IMR-90 (cell line): ENCODE measurements at regions not wholly inside any gene's neighbourhood (a gene's known extent, or its start where the extent isn't known, plus 50 kb on each side); places are given as distances from the start of the nearest gene placed in this dataset.

Experiments
- ATAC-seq: fragments of 200-7000 bp; cut with Tn5 transposase; 2 replicates; pipeline ENCODE4 v1.9.1; 2020; ENCODE audit warnings: low read depth, mild to moderate bottlenecking, moderate library complexity
- BruUV-seq: library from RNA; stranded (reverse); fragments of 400-500 nt; replicated peaks from 2 replicates; lab custom pipeline; 2021; lab: Mats Ljungman, UMichigan
- CTCF ChIA-PET: fragments of 300-600 bp; formaldehyde crosslinking; extraction: SDS; loops from one replicate; lab custom pipeline; 2021; ENCODE audit warnings: antibody characterized with exemption; lab: Yijun Ruan, JAX
- POLR2A ChIA-PET: fragments of 300-600 bp; sonication (Branson Sonifier 250); formaldehyde crosslinking; loops from one replicate; lab custom pipeline; 2022; ENCODE audit warnings: antibody characterized with exemption; ENCODE audit not compliant: unreplicated experiment; lab: Charles Lee
- DNase-seq: peaks from one replicate; pipeline ENCODE4 v3.0.0; 2013
- H2AFZ ChIP-seq: replicated peaks from 2 replicates; pipeline ENCODE3; 2013; ENCODE audit warnings: low read length, mild to moderate bottlenecking; ENCODE audit not compliant: poor library complexity
- H2AK5ac ChIP-seq: 2 replicates; pipeline ENCODE4 v1.6.1; 2013; ENCODE audit warnings: low read depth, low read length, inconsistent platforms
- H2AK9ac ChIP-seq: replicated peaks from 2 replicates; pipeline ENCODE3; 2013; ENCODE audit warnings: mild to moderate bottlenecking, low read depth, low read length, moderate library complexity; ENCODE audit not compliant: poor library complexity
- H2BK120ac ChIP-seq: 2 replicates; pipeline ENCODE4 v1.6.1; 2013; ENCODE audit warnings: low read depth, low read length, inconsistent platforms
- H2BK15ac ChIP-seq: 3 replicates; pipeline ENCODE4 v1.6.1; 2013; ENCODE audit warnings: low read depth, low read length, inconsistent platforms
- H2BK20ac ChIP-seq: 2 replicates; pipeline ENCODE4 v1.6.1; 2013; ENCODE audit warnings: low read depth, mild to moderate bottlenecking, inconsistent platforms, low read length, moderate library complexity
- H2BK5ac ChIP-seq: 2 replicates; pipeline ENCODE4 v1.6.1; 2013; ENCODE audit warnings: mild to moderate bottlenecking, low read depth, low read length, inconsistent platforms; ENCODE audit not compliant: poor library complexity, severe bottlenecking
- H3K14ac ChIP-seq: replicated peaks from 2 replicates; pipeline ENCODE4 v1.6.1; 2013; ENCODE audit warnings: low read depth, low read length, inconsistent platforms
- H3K18ac ChIP-seq: 2 replicates; pipeline ENCODE4 v1.6.1; 2013; ENCODE audit warnings: low read depth, low read length, control low read depth
- H3K23ac ChIP-seq: 2 replicates; pipeline ENCODE4 v1.6.1; 2013; ENCODE audit warnings: low read depth, low read length, inconsistent platforms
- H3K27ac ChIP-seq: 2 replicates; pipeline ENCODE4 v1.5.1; 2013; ENCODE audit warnings: mild to moderate bottlenecking, control low read depth, low read length; ENCODE audit not compliant: insufficient read depth
- H3K27me3 ChIP-seq: 2 replicates; pipeline ENCODE4 v1.6.1; 2013; ENCODE audit warnings: low read length; ENCODE audit not compliant: control insufficient read depth, insufficient read depth
- H3K36me3 ChIP-seq: 2 replicates; pipeline ENCODE4 v1.6.1; 2013; ENCODE audit warnings: low read length, mixed read lengths; ENCODE audit not compliant: control insufficient read depth, insufficient read depth
- H3K4ac ChIP-seq: 2 replicates; pipeline ENCODE4 v1.6.1; 2013; ENCODE audit warnings: low read depth, low read length, inconsistent platforms
- H3K4me1 ChIP-seq: 2 replicates; pipeline ENCODE4 v1.6.1; 2013; ENCODE audit warnings: low read length, mixed read lengths; ENCODE audit not compliant: control insufficient read depth, insufficient read depth
- H3K4me2 ChIP-seq: 2 replicates; pipeline ENCODE4 v1.6.1; 2013; ENCODE audit warnings: low read depth, mild to moderate bottlenecking, control low read depth, low read length, moderate library complexity
- H3K4me3 ChIP-seq: 2 replicates; pipeline ENCODE4 v1.5.1; 2013; ENCODE audit warnings: low read depth, mild to moderate bottlenecking, control low read depth, low read length, moderate library complexity; ENCODE audit not compliant: insufficient read depth
- H3K56ac ChIP-seq: 2 replicates; pipeline ENCODE4 v1.6.1; 2013; ENCODE audit warnings: low read length, inconsistent platforms; ENCODE audit not compliant: insufficient read depth; ENCODE audit errors: extremely low read depth
- H3K79me1 ChIP-seq, 2 experiments: 2 replicates each; pipeline ENCODE4 v1.6.1; 2013; ENCODE audit warnings: low read length in 2 of 2, inconsistent platforms in 1 of 2, low read depth in 1 of 2
- H3K9ac ChIP-seq: 2 replicates; pipeline ENCODE4 v1.6.1; 2013; ENCODE audit warnings: low read depth, low read length, control low read depth
- H3K9me1 ChIP-seq: 2 replicates; pipeline ENCODE4 v1.6.1; 2013; ENCODE audit warnings: low read length, inconsistent platforms; ENCODE audit not compliant: insufficient read depth
- H3K9me3 ChIP-seq: 2 replicates; pipeline ENCODE4 v1.6.1; 2013; ENCODE audit warnings: low read length; ENCODE audit not compliant: control insufficient read depth, insufficient read depth
- H4K20me1 ChIP-seq: 2 replicates; pipeline ENCODE4 v1.6.1; 2013; ENCODE audit warnings: low read length, inconsistent platforms; ENCODE audit not compliant: insufficient read depth
- H4K5ac ChIP-seq: 2 replicates; pipeline ENCODE4 v1.6.1; 2013; ENCODE audit warnings: mild to moderate bottlenecking, low read depth, low read length, control low read depth
- H4K8ac ChIP-seq, 2 experiments: 2 replicates each; pipeline ENCODE4 v1.6.1; 2013; ENCODE audit warnings: low read depth in 2 of 2, low read length in 2 of 2, control low read depth in 1 of 2, inconsistent platforms in 1 of 2
- H4K91ac ChIP-seq: 2 replicates; pipeline ENCODE4 v1.6.1; 2013; ENCODE audit warnings: low read depth, low read length, inconsistent platforms; ENCODE audit not compliant: insufficient read depth
- BHLHE40 ChIP-seq: fragments of 150-350 bp; IDR thresholded peaks from 2 replicates; pipeline ENCODE4 v1.6.1; 2016; ENCODE audit warnings: mild to moderate bottlenecking, low read depth, low read length
- CEBPB ChIP-seq: IDR thresholded peaks from 2 replicates; pipeline ENCODE4 v1.6.1; 2012; ENCODE audit warnings: low read depth, low read length, improper control_type of control experiment
- CHD1 ChIP-seq: IDR thresholded peaks from 2 replicates; pipeline ENCODE4 v1.6.1; 2012; ENCODE audit warnings: low read depth, low read length, improper control_type of control experiment
- CTCF ChIP-seq: conservative IDR thresholded peaks from 2 replicates; pipeline ENCODE4 v1.5.1; 2012; ENCODE audit warnings: mild to moderate bottlenecking, low read depth, low read length, improper control_type of control experiment
- ELK1 ChIP-seq: fragments of 150-350 bp; IDR thresholded peaks from 2 replicates; pipeline ENCODE4 v1.6.1; 2016; ENCODE audit warnings: low read depth, mild to moderate bottlenecking, low read length, moderate library complexity, borderline replicate concordance
- FOS ChIP-seq: fragments of 150-350 bp; IDR thresholded peaks from 2 replicates; pipeline ENCODE4 v1.6.1; 2016; ENCODE audit warnings: low read depth, low read length
- MAFK ChIP-seq: IDR thresholded peaks from 2 replicates; pipeline ENCODE4 v1.6.1; 2012; ENCODE audit warnings: low read depth, low read length, improper control_type of control experiment
- MAZ ChIP-seq: IDR thresholded peaks from 2 replicates; pipeline ENCODE4 v1.6.1; 2012; ENCODE audit warnings: low read depth, mild to moderate bottlenecking, low read length, improper control_type of control experiment, moderate library complexity, borderline replicate concordance
- MXI1 ChIP-seq: IDR thresholded peaks from 2 replicates; pipeline ENCODE4 v1.6.1; 2012; ENCODE audit warnings: low read depth, mild to moderate bottlenecking, low read length, moderate library complexity, borderline replicate concordance
- NFE2L2 ChIP-seq: fragments of 150-350 bp; IDR thresholded peaks from 2 replicates; pipeline ENCODE4 v1.6.1; 2016; ENCODE audit warnings: low read depth, mild to moderate bottlenecking, low read length
- POLR2A ChIP-seq: IDR thresholded peaks from 2 replicates; pipeline ENCODE4 v1.6.1; 2012; ENCODE audit warnings: mild to moderate bottlenecking, low read depth, low read length
- RAD21 ChIP-seq: IDR thresholded peaks from 2 replicates; pipeline ENCODE4 v1.6.1; 2012; ENCODE audit warnings: low read length, improper control_type of control experiment
- RCOR1 ChIP-seq: IDR thresholded peaks from 2 replicates; pipeline ENCODE4 v1.6.1; 2012; ENCODE audit warnings: mild to moderate bottlenecking, low read length, improper control_type of control experiment; ENCODE audit not compliant: insufficient replicate concordance
- RFX5 ChIP-seq: IDR thresholded peaks from 2 replicates; pipeline ENCODE4 v1.8.0; 2012; ENCODE audit warnings: low read depth, mild to moderate bottlenecking, low read length, moderate library complexity
- SMC3 ChIP-seq: fragments of 150-350 bp; IDR thresholded peaks from 2 replicates; pipeline ENCODE4 v1.6.1; 2016; ENCODE audit warnings: low read depth, mild to moderate bottlenecking, antibody characterized with exemption, low read length, moderate library complexity
- USF2 ChIP-seq: fragments of 150-350 bp; IDR thresholded peaks from 2 replicates; pipeline ENCODE4 v1.6.1; 2017; ENCODE audit warnings: mild to moderate bottlenecking, antibody characterized with exemption, low read length, low read depth
- WGBS, 2 experiments: methylation state at CpG; one replicate each; pipeline versions ENCODE4 v1.1.5 to v1.1.7; 2013; ENCODE audit warnings: missing lambda C conversion rate in 2 of 2; ENCODE audit not compliant: insufficient read length in 1 of 2; ENCODE audit errors: extremely low coverage in 2 of 2; 5-methylcytosine and 5-hydroxymethylcytosine counted together
- dilution Hi-C: fragments of 300-500 bp; cut with HindIII; formaldehyde crosslinking; loops from one replicate; pipeline ENCODE4 v1.14.3; 2018; ENCODE audit warnings: low sequenced_read_pairs; ENCODE audit not compliant: unreplicated experiment
- in situ Hi-C: fragments of 300-500 bp; cut with MboI; formaldehyde crosslinking; loops from 3 replicates; pipeline ENCODE4 v1.14.3; 2019; ENCODE audit warnings: low sequenced_read_pairs, inconsistent platforms, mixed read lengths
- intact Hi-C: fragments of 100-400 bp; cut with micrococcal nuclease; formaldehyde crosslinking; loops from 2 replicates; pipeline ENCODE4 v1.10.0; 2022

- ChIA-PET POLR2A (no interaction called here), CTCF (no interaction called here)
- dilution Hi-C loops = no loop called here
- Histone ChIP-seq H2BK120ac (no peak overlapping the region; the same call in 1 of the 2 replicates), H4K91ac (no peak overlapping the region), H4K20me1 (peaks cover 9% of the 10 kb centered on the region), H3K14ac (no peak overlapping the region), H3K27me3 (no peaks in the 10 kb centered on the region), H3K23ac (no peak overlapping the region), H2AFZ (no peak overlapping the region), H3K9me3 (no peaks in the 10 kb centered on the region), H2BK5ac (no peak overlapping the region), H3K27ac (no peak overlapping the region), H3K4me2 (no peak overlapping the region; the same call in 1 of the 2 replicates), H3K18ac (no peak overlapping the region), H2BK20ac (no peak overlapping the region), H3K4ac (no peak overlapping the region), H3K79me1 (no peaks in the 10 kb centered on the region), H2BK15ac (no peak overlapping the region), H3K56ac (no peak overlapping the region), H2AK5ac (no peak overlapping the region), H3K9me1 (peaks cover 4% of the 10 kb centered on the region; the same call in 1 of the 2 replicates), H3K4me3 (no peak overlapping the region), H3K36me3 (no peaks in the 10 kb centered on the region), H3K4me1 (peaks cover 14% of the 10 kb centered on the region), H3K9ac (no peak overlapping the region), H4K8ac (no peak overlapping the region), H4K5ac (no peak overlapping the region), H2AK9ac (no peak overlapping the region)
- no TSS peak for BruUV-seq
- in situ Hi-C loops = no loop called here
- intact Hi-C loops = no loop called here
- DNase-seq (peak; percentile 17), ATAC-seq (no peak)
- 20% methylated on average over 1 of the region's 6 CpGs; no CpG with 5 or more reads in 1 of the 2 experiments for WGBS, 2 experiments
- TF ChIP-seq CTCF (no peak), MAZ (no peak), ELK1 (no peak), RCOR1 (no peak), MAFK (no peak), CEBPB (no peak), BHLHE40 (no peak), SMC3 (no peak), USF2 (no peak), CHD1 (no peak), MXI1 (no peak), RAD21 (no peak), NFE2L2 (no peak), RFX5 (no peak), POLR2A (no peak), FOS (no peak)
Observed at GRCh38 chr17:55612691-55613141, 101.5 kb upstream of the SMIM36 start.
